ENCODE measurements at regions not wholly inside any gene's neighbourhood (a gene's known extent, or its start where the extent isn't known, plus 50 kb on each side); places are given as distances from the start of the nearest gene placed in this dataset.

GRCh38 chr5:118544887-118545449 is 443.4 kb downstream of the DTWD2 start:
- Histone ChIP-seq H2BK12ac (ENCODE audit: low read length) (no peak overlapping the region), H4K91ac (ENCODE audit: low read depth, low read length, poor library complexity) (no peak overlapping the region), H3K36me3 (replicated peaks in 1 of 2; ENCODE audit: control insufficient read depth in 2 of 2, insufficient read depth in 2 of 2, low read length in 2 of 2) (no peaks in the 10 kb centered on the region), H2AFZ (ENCODE audit: low read length) (no peak overlapping the region), H3K4ac (ENCODE audit: low read length) (no peak overlapping the region), H3K18ac (ENCODE audit: low read length) (no peak overlapping the region), H3K9ac (ENCODE audit: low read depth, low read length, poor library complexity) (no peak overlapping the region), H4K8ac (ENCODE audit: low read depth, low read length) (no peak overlapping the region), H3K4me2 (ENCODE audit: insufficient read depth, low read length, poor library complexity, severe bottlenecking) (no peak overlapping the region), H2BK15ac (ENCODE audit: low read length) (no peak overlapping the region), H3K4me3 (ENCODE audit: low read length in 2 of 2) (no peak overlapping the region), H3K23ac (ENCODE audit: low read depth, low read length, poor library complexity) (no peak overlapping the region), H3K79me1 (ENCODE audit: low read depth, low read length) (no peaks in the 10 kb centered on the region), H3K14ac (ENCODE audit: low read length) (no peak overlapping the region), H3K9me3 (replicated peaks in 1 of 2; ENCODE audit: control insufficient read depth in 2 of 2, insufficient read depth in 1 of 2, low read depth in 1 of 2, low read length in 2 of 2) (no peaks in the 10 kb centered on the region), H3K27me3 (ENCODE audit: control insufficient read depth in 3 of 3, insufficient read depth in 3 of 3, low read depth in 1 of 3, low read length in 3 of 3) (no peaks in the 10 kb centered on the region), H2BK120ac (ENCODE audit: low read depth, low read length) (no peak overlapping the region), H3K4me1 (ENCODE audit: control insufficient read depth in 2 of 2, insufficient read depth in 1 of 2, low read depth in 1 of 2, low read length in 2 of 2) (no peaks in the 10 kb centered on the region), H3K27ac (replicated peaks; ENCODE audit: low read length) (no peak overlapping the region), H2BK5ac (ENCODE audit: low read length) (no peak overlapping the region), H2AK5ac (ENCODE audit: low read depth, low read length) (no peak overlapping the region)
- DNase-seq (ENCODE audit: low spot score), result no peak
- 100% methylated on average over 1 of the region's 4 CpGs; no CpG with 5 or more reads in 1 of the 2 donors for WGBS, 2 donors (ENCODE audit: extremely low coverage in 2 of 2, insufficient read length in 2 of 2, insufficient replicate concordance in 1 of 2)

- no peak overlapping the region for H3K4ac ChIP-seq (ENCODE audit: low read length)
- no peak overlapping the region for H4K91ac ChIP-seq (ENCODE audit: low read depth, low read length, poor library complexity)
- H2BK12ac ChIP-seq (ENCODE audit: low read length), result no peak overlapping the region
- no peak overlapping the region for H2AFZ ChIP-seq (ENCODE audit: low read length)
- no CpG with 5 or more reads among the region's 2 CpGs for WGBS, 2 donors (ENCODE audit: extremely low coverage in 2 of 2, insufficient read length in 2 of 2, insufficient replicate concordance in 1 of 2)
- no peak overlapping the region for H3K4me2 ChIP-seq (ENCODE audit: insufficient read depth, low read length, poor library complexity, severe bottlenecking)
- H3K4me1 ChIP-seq (ENCODE audit: control insufficient read depth in 2 of 2, insufficient read depth in 1 of 2, low read depth in 1 of 2, low read length in 2 of 2), result no peaks in the 10 kb centered on the region
- no peak overlapping the region for H3K18ac ChIP-seq (ENCODE audit: low read length)
- H2AK5ac ChIP-seq (ENCODE audit: low read depth, low read length), result no peak overlapping the region
- H3K14ac ChIP-seq (ENCODE audit: low read length), result no peak overlapping the region
- H3K27me3 ChIP-seq (ENCODE audit: control insufficient read depth in 3 of 3, insufficient read depth in 3 of 3, low read depth in 1 of 3, low read length in 3 of 3), result no peaks in the 10 kb centered on the region
- no peaks in the 10 kb centered on the region for H3K9me3 ChIP-seq (replicated peaks in 1 of 2; ENCODE audit: control insufficient read depth in 2 of 2, insufficient read depth in 1 of 2, low read depth in 1 of 2, low read length in 2 of 2)
- no peak overlapping the region for H2BK120ac ChIP-seq (ENCODE audit: low read depth, low read length)
- H2BK15ac ChIP-seq (ENCODE audit: low read length), result no peak overlapping the region
- no peak overlapping the region for H2BK5ac ChIP-seq (ENCODE audit: low read length)
- H3K36me3 ChIP-seq (replicated peaks in 1 of 2; ENCODE audit: control insufficient read depth in 2 of 2, insufficient read depth in 2 of 2, low read length in 2 of 2), result no peaks in the 10 kb centered on the region
- no peak overlapping the region for H3K9ac ChIP-seq (ENCODE audit: low read depth, low read length, poor library complexity)
- no peaks in the 10 kb centered on the region for H3K79me1 ChIP-seq (ENCODE audit: low read depth, low read length)
- DNase-seq (ENCODE audit: low spot score), result no peak
- no peak overlapping the region for H4K8ac ChIP-seq (ENCODE audit: low read depth, low read length)
- H3K23ac ChIP-seq (ENCODE audit: low read depth, low read length, poor library complexity), result no peak overlapping the region
- H3K27ac ChIP-seq (replicated peaks; ENCODE audit: low read length), result no peak overlapping the region
- H3K4me3 ChIP-seq (ENCODE audit: low read length in 2 of 2), result no peak overlapping the region
Measured at GRCh38 chr5:118533923-118534322, 454.4 kb downstream of the DTWD2 start.

GRCh38 chr5:118533156-118533555 is 455.2 kb downstream of the DTWD2 start:
- H2AFZ ChIP-seq (ENCODE audit: low read length), result no peak overlapping the region
- H2AK5ac ChIP-seq (ENCODE audit: low read depth, low read length), result no peak overlapping the region

GRCh38 chr5:118531276-118531675 is 457.1 kb downstream of the DTWD2 start:
- no peak overlapping the region for H2BK120ac ChIP-seq (ENCODE audit: low read depth, low read length)
- H2BK5ac ChIP-seq (ENCODE audit: low read length), result no peak overlapping the region
- H3K27me3 ChIP-seq (ENCODE audit: control insufficient read depth in 3 of 3, insufficient read depth in 3 of 3, low read depth in 1 of 3, low read length in 3 of 3), result no peaks in the 10 kb centered on the region
- no peak for DNase-seq (ENCODE audit: low spot score)
- no peak overlapping the region for H4K8ac ChIP-seq (ENCODE audit: low read depth, low read length)
- H3K79me1 ChIP-seq (ENCODE audit: low read depth, low read length), result no peaks in the 10 kb centered on the region
- no peak overlapping the region for H3K4me3 ChIP-seq (ENCODE audit: low read length in 2 of 2)
- H3K18ac ChIP-seq (ENCODE audit: low read length), result no peak overlapping the region
- no CpG with 5 or more reads among the region's 1 CpG for WGBS, 2 donors (ENCODE audit: extremely low coverage in 2 of 2, insufficient read length in 2 of 2, insufficient replicate concordance in 1 of 2)
- no peak overlapping the region for H2BK12ac ChIP-seq (ENCODE audit: low read length)
- no peaks in the 10 kb centered on the region for H3K4me1 ChIP-seq (ENCODE audit: control insufficient read depth in 2 of 2, insufficient read depth in 1 of 2, low read depth in 1 of 2, low read length in 2 of 2)
- H3K9ac ChIP-seq (ENCODE audit: low read depth, low read length, poor library complexity), result no peak overlapping the region
- no peak overlapping the region for H3K14ac ChIP-seq (ENCODE audit: low read length)
- no peaks in the 10 kb centered on the region for H3K36me3 ChIP-seq (replicated peaks in 1 of 2; ENCODE audit: control insufficient read depth in 2 of 2, insufficient read depth in 2 of 2, low read length in 2 of 2)
- no peak overlapping the region for H3K4ac ChIP-seq (ENCODE audit: low read length)
- no peak overlapping the region for H3K23ac ChIP-seq (ENCODE audit: low read depth, low read length, poor library complexity)
- H2BK15ac ChIP-seq (ENCODE audit: low read length), result no peak overlapping the region
- H2AFZ ChIP-seq (ENCODE audit: low read length), result no peak overlapping the region
- H3K27ac ChIP-seq (replicated peaks; ENCODE audit: low read length), result no peak overlapping the region
- no peak overlapping the region for H3K4me2 ChIP-seq (ENCODE audit: insufficient read depth, low read length, poor library complexity, severe bottlenecking)
- H3K9me3 ChIP-seq (replicated peaks in 1 of 2; ENCODE audit: control insufficient read depth in 2 of 2, insufficient read depth in 1 of 2, low read depth in 1 of 2, low read length in 2 of 2), result peaks cover 0 to 2% of the 10 kb centered on the region in 2 donors
- no peak overlapping the region for H4K91ac ChIP-seq (ENCODE audit: low read depth, low read length, poor library complexity)
- H2AK5ac ChIP-seq (ENCODE audit: low read depth, low read length), result no peak overlapping the region

More at GRCh38 chr5:118533156-118533555, 455.2 kb downstream of the DTWD2 start:
- H4K91ac ChIP-seq (ENCODE audit: low read depth, low read length, poor library complexity), result no peak overlapping the region
- H2BK120ac ChIP-seq (ENCODE audit: low read depth, low read length), result no peak overlapping the region
- H3K4me2 ChIP-seq (ENCODE audit: insufficient read depth, low read length, poor library complexity, severe bottlenecking), result no peak overlapping the region
- no CpG with 5 or more reads among the region's 3 CpGs for WGBS, 2 donors (ENCODE audit: extremely low coverage in 2 of 2, insufficient read length in 2 of 2, insufficient replicate concordance in 1 of 2)
- no peaks in the 10 kb centered on the region for H3K79me1 ChIP-seq (ENCODE audit: low read depth, low read length)
- H3K9ac ChIP-seq (ENCODE audit: low read depth, low read length, poor library complexity), result no peak overlapping the region
- H3K23ac ChIP-seq (ENCODE audit: low read depth, low read length, poor library complexity), result no peak overlapping the region
- peaks cover 0 to under 1% of the 10 kb centered on the region in 2 donors for H3K9me3 ChIP-seq (replicated peaks in 1 of 2; ENCODE audit: control insufficient read depth in 2 of 2, insufficient read depth in 1 of 2, low read depth in 1 of 2, low read length in 2 of 2)
- H3K4ac ChIP-seq (ENCODE audit: low read length), result no peak overlapping the region
- H3K27me3 ChIP-seq (ENCODE audit: control insufficient read depth in 3 of 3, insufficient read depth in 3 of 3, low read depth in 1 of 3, low read length in 3 of 3), result no peaks in the 10 kb centered on the region
- H2BK15ac ChIP-seq (ENCODE audit: low read length), result no peak overlapping the region
- H3K18ac ChIP-seq (ENCODE audit: low read length), result no peak overlapping the region
- no peak overlapping the region for H2BK12ac ChIP-seq (ENCODE audit: low read length)
- no peak for DNase-seq (ENCODE audit: low spot score)
- no peak overlapping the region for H2BK5ac ChIP-seq (ENCODE audit: low read length)
- no peaks in the 10 kb centered on the region for H3K4me1 ChIP-seq (ENCODE audit: control insufficient read depth in 2 of 2, insufficient read depth in 1 of 2, low read depth in 1 of 2, low read length in 2 of 2)
- no peaks in the 10 kb centered on the region for H3K36me3 ChIP-seq (replicated peaks in 1 of 2; ENCODE audit: control insufficient read depth in 2 of 2, insufficient read depth in 2 of 2, low read length in 2 of 2)
- H3K4me3 ChIP-seq (ENCODE audit: low read length in 2 of 2), result no peak overlapping the region
- H4K8ac ChIP-seq (ENCODE audit: low read depth, low read length), result no peak overlapping the region
- no peak overlapping the region for H3K14ac ChIP-seq (ENCODE audit: low read length)
- H3K27ac ChIP-seq (replicated peaks; ENCODE audit: low read length), result no peak overlapping the region

All from neuronal stem cell (in vitro differentiated cells).